ENCODE measurements at regions not wholly inside any gene's neighbourhood (a gene's known extent, or its start where the extent isn't known, plus 50 kb on each side); places are given as distances from the start of the nearest gene placed in this dataset.
A peak's percentile ranks its signal among the peaks of the same experiment; 100 is the strongest.

DNA sequence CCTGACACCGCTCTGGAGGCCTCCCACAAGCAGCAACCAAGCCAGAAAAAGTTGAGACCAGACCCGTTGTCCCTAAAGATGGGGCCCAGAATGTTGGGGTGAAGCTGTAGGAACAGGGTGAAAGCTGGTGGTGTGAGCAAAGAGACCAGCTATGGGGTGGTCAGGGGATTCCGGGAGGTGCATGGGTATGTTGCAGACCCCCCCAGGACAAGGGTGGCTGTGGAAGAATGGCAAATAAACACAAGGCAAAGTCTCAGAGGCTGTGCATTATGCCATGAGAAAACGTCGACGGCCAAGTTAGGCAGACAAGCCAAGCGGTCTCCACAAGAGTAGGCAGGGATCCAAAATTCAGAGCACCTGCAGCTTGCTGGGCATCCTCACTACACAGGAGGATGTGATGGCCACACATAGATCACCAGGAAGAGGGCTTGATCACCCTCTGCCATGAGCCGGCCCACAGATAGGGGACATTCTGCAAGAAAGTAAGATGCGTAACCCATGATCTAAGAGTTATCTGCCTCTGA is 58.8 kb upstream of the KCNA1 start:
- no peaks in the 10 kb centered on the region for H3K9me3 ChIP-seq (replicated peaks in 1 of 11)
- peaks cover 0 to 5% (median 4%) of the 10 kb centered on the region in 10 experiments; a peak in 14 of 20 replicates for H3K4me1 ChIP-seq
- peaks cover 0 to 13% (median 0%) of the 10 kb centered on the region in 11 experiments; a peak in 5 of 22 replicates for H3K36me3 ChIP-seq
- no peak overlapping the region for H3K9ac ChIP-seq
- H4K20me1 ChIP-seq = peaks cover 0 to 7% (median 0%) of the 10 kb centered on the region in 11 experiments; a peak in 2 of 22 replicates
- no peak overlapping the region for H3K27ac ChIP-seq
- no peak for TF ChIP-seq Cebpa-rat (IDR thresholded peaks at IDR 0.05)
- no peak overlapping the region for H3K4me3 ChIP-seq
- H3K4me2 ChIP-seq = no peak overlapping the region
- no peaks in the 10 kb centered on the region for H3K27me3 ChIP-seq

GRCh38 chr12:4852308-4852707 is 57.4 kb upstream of the KCNA1 start:
- Histone ChIP-seq H3K4me3 (no peak overlapping the region), H3K9ac (no peak overlapping the region), H3K4me1 (peaks cover 0 to 18% (median 15%) of the 10 kb centered on the region in 10 experiments; a peak in 15 of 20 replicates), H3K27ac (no peak overlapping the region), H3K4me2 (no peak overlapping the region), H3K27me3 (no peaks in the 10 kb centered on the region), H4K20me1 (peaks cover 0 to 7% (median 0%) of the 10 kb centered on the region in 11 experiments; a peak in 2 of 22 replicates), H3K9me3 (replicated peaks in 1 of 11) (no peaks in the 10 kb centered on the region), H3K36me3 (peaks cover 0 to 13% (median 0%) of the 10 kb centered on the region in 11 experiments; a peak in 5 of 22 replicates)
- TF ChIP-seq Cebpa-rat (IDR thresholded peaks at IDR 0.05) = no peak

- H4K20me1 ChIP-seq = peaks cover 0 to 7% (median 0%) of the 10 kb centered on the region in 11 experiments; a peak in 2 of 22 replicates
- no peak for TF ChIP-seq Cebpa-rat (IDR thresholded peaks at IDR 0.05)
- H3K4me2 ChIP-seq = no peak overlapping the region
- peaks cover 0 to 2% (median 0%) of the 10 kb centered on the region in 11 experiments; a peak in 3 of 22 replicates for H3K27me3 ChIP-seq
- H3K9ac ChIP-seq = no peak overlapping the region
- H3K27ac ChIP-seq = no peak overlapping the region
- H3K4me1 ChIP-seq = peaks cover 0 to 24% (median 21%) of the 10 kb centered on the region in 10 experiments; a peak in 16 of 20 replicates
- peaks cover 0 to 13% (median 0%) of the 10 kb centered on the region in 11 experiments; a peak in 5 of 22 replicates for H3K36me3 ChIP-seq
- H3K4me3 ChIP-seq = no peak overlapping the region
- H3K9me3 ChIP-seq (replicated peaks in 1 of 11) = no peaks in the 10 kb centered on the region
These were observed 56.8 kb upstream of the KCNA1 start for GRCh38 chr12:4852911-4853310.

DNA sequence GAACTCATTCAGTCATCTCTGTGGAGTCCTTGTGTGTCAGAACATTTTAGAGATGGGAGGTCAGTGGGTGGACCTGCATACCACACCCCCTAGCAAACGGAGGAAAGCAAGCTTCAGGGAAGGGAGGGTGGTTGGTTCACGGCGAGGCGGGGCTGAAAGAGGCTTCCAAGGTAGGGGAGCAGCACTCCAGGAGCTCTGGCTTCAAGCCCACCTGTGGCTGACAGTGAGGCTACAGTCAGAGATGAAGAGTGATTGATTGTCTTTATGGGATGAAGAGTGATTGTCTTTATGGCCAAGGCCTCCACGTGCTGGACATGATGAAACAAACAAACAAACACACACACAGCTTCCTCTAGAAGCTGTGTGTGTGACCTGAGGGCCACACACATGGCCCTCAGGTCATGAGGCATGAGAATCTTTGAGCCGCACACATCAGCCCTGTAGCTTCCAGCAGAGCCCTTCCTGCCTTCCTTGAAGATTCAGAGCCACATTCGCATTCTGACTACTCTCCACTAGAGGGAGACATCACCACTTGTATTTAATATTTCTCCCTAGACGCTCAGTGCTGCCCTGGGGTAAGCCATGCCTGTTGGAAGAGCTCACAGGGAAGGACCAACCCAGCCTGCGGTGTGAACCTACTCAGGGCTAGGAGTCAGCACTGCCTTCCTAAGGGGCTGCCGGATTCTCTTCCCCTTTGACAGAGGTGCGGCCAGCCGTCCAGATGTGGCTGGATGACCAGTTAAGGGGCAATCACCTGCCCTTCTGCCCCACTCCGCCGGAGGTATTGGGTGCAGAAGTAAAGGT is 54.4 kb upstream of the KCNA1 start:
- H3K27me3 ChIP-seq = peaks cover 0 to 14% (median 6%) of the 10 kb centered on the region in 11 experiments; a peak in 9 of 22 replicates
- H3K9ac ChIP-seq = no peak overlapping the region
- peaks cover 0 to 38% (median 28%) of the 10 kb centered on the region in 10 experiments; a peak in 17 of 20 replicates for H3K4me1 ChIP-seq
- no peak overlapping the region for H3K4me3 ChIP-seq
- H3K27ac ChIP-seq = no peak overlapping the region
- peaks cover 0 to 11% (median 0%) of the 10 kb centered on the region in 11 experiments; a peak in 2 of 22 replicates for H4K20me1 ChIP-seq
- H3K9me3 ChIP-seq (replicated peaks in 1 of 11) = no peaks in the 10 kb centered on the region
- peaks cover 0 to 13% (median 0%) of the 10 kb centered on the region in 11 experiments; a peak in 5 of 22 replicates for H3K36me3 ChIP-seq
- TF ChIP-seq Cebpa-rat (IDR thresholded peaks at IDR 0.05) = no peak
- H3K4me2 ChIP-seq = peak overlapping the region in 8 of 11 experiments; percentile 4 to 85 (median 50); a peak in 11 of 22 replicates

DNA sequence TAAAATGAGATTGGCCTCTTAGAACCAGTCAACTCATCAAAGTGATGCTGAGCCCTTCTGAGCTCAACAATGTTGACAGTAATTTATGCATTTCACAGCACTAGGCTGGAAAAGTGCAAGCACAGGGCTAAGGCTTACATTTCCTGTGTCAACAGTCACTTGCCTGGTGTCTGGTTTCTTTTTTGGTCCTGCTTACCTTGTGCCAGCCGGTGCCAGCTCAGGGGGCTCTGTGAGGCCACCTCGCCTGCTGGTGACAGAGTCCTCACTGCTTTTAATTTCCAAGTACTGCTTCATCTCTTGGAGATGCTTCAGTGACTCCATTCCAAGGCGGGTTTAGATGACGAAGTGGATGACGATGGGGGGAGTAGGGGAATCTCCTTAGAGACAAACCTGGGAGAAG is 53.1 kb upstream of the KCNA1 start:
- Histone ChIP-seq H3K4me1 (peaks cover 0 to 38% (median 28%) of the 10 kb centered on the region in 10 experiments; a peak in 17 of 20 replicates), H3K36me3 (peaks cover 0 to 5% (median 0%) of the 10 kb centered on the region in 11 experiments; a peak in 1 of 22 replicates), H4K20me1 (peaks cover 0 to 11% (median 0%) of the 10 kb centered on the region in 11 experiments; a peak in 2 of 22 replicates), H3K9me3 (replicated peaks in 1 of 11) (no peaks in the 10 kb centered on the region), H3K4me2 (peak overlapping the region in 7 of 11 experiments; percentile 18 to 85 (median 58); a peak in 12 of 22 replicates), H3K4me3 (no peak overlapping the region), H3K9ac (0 out of 22 replicates have a peak overlapping the region, but pooled peaks of 1 of the 11 experiments have one; percentile 7), H3K27ac (no peak overlapping the region), H3K27me3 (peaks cover 0 to 14% (median 6%) of the 10 kb centered on the region in 11 experiments; a peak in 9 of 22 replicates)
- no peak for TF ChIP-seq Cebpa-rat (IDR thresholded peaks at IDR 0.05)

DNA sequence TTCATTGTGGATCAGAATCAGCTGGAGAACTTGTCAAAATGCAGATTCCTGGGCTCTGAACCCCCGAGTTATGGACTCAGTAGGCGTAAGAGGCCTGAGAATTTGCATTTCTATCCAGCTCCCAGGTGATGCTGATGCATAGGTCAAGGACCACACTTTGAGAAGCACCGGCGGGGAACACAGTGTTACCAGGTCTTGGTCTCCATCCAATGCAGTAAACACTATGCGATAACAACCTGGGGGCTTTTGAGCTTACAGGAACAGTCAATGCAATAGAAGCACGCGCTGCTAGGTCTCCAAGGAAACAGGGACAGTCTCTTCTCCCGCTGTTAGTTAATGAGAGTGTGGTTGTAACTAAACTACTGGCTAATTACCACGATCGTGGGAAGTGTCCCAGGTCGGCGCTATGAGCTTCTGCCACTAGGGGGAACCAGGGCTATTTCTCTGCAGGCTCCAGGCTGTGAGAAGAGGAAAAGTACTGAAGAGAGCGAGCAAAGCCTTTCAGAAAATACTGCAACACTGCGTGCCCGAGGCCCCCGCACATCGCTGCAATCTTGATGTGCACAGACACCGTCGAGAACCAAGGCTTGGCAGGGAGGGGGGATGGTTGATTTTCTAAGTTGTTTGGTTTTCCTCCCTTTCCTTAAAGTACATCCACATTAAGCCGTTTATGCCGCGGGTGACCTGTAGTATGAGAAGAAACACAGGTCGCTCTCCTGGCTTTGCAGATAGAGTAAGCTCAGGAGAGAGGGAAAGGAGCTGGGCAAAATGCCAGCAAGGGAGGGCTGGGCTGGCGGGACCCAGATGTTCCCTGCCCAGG is 52.0 kb upstream of the KCNA1 start:
- Histone ChIP-seq H3K9me3 (replicated peaks in 1 of 11) (no peaks in the 10 kb centered on the region), H3K36me3 (no peaks in the 10 kb centered on the region), H3K4me2 (peak overlapping the region; percentile 58 to 86 (median 79)), H4K20me1 (peaks cover 0 to 11% (median 0%) of the 10 kb centered on the region in 11 experiments; a peak in 2 of 22 replicates), H3K4me1 (peaks cover 0 to 38% (median 28%) of the 10 kb centered on the region in 10 experiments; a peak in 17 of 20 replicates), H3K4me3 (peak overlapping the region in 3 of 10 experiments; percentile 19 to 46 (median 22); a peak in 2 of 20 replicates), H3K9ac (no peak overlapping the region), H3K27ac (no peak overlapping the region), H3K27me3 (peaks cover 0 to 14% (median 6%) of the 10 kb centered on the region in 11 experiments; a peak in 9 of 22 replicates)
- no peak for TF ChIP-seq Cebpa-rat (IDR thresholded peaks at IDR 0.05)

GRCh38 chr12:4858386-4858785 is 51.3 kb upstream of the KCNA1 start:
- H3K4me3 ChIP-seq = 0 out of 20 replicates have a peak overlapping the region, but pooled peaks of 2 of the 10 experiments have one; percentile 22 to 46
- no peaks in the 10 kb centered on the region for H3K9me3 ChIP-seq (replicated peaks in 1 of 11)
- no peak overlapping the region for H3K27ac ChIP-seq
- peaks cover 0 to 38% (median 28%) of the 10 kb centered on the region in 10 experiments; a peak in 17 of 20 replicates for H3K4me1 ChIP-seq
- H4K20me1 ChIP-seq = peaks cover 0 to 11% (median 0%) of the 10 kb centered on the region in 11 experiments; a peak in 1 of 22 replicates
- H3K9ac ChIP-seq = no peak overlapping the region
- H3K27me3 ChIP-seq = peaks cover 0 to 14% (median 6%) of the 10 kb centered on the region in 11 experiments; a peak in 9 of 22 replicates
- no peak for TF ChIP-seq Cebpa-rat (IDR thresholded peaks at IDR 0.05)
- H3K4me2 ChIP-seq = peak overlapping the region; percentile 58 to 86 (median 79)
- H3K36me3 ChIP-seq = no peaks in the 10 kb centered on the region
